Nephron progenitor cell (in vitro differentiated cells): ENCODE measurements at regions not wholly inside any gene's neighbourhood (a gene's known extent, or its start where the extent isn't known, plus 50 kb on each side); places are given as distances from the start of the nearest gene placed in this dataset.
"Not testable (repeated sequence)": the region's sequence is repeated elsewhere in the genome, so short reads cannot be mapped to it uniquely, and the experiment has no call there.

Experiments used
- DNase-seq: peaks from one replicate; pipeline ENCODE4 v3.0.0; 2021
- H3K27ac Mint-ChIP-seq: 2 replicates; pipeline ENCODE4 v1.8.0; 2021; ENCODE audit warnings: mild to moderate bottlenecking, moderate library complexity, mixed read lengths
- H3K27me3 Mint-ChIP-seq: 2 replicates; pipeline ENCODE4 v1.8.0; 2021; ENCODE audit warnings: mild to moderate bottlenecking, low read depth, mixed read lengths; ENCODE audit not compliant: poor library complexity
- H3K36me3 Mint-ChIP-seq: 2 replicates; pipeline ENCODE4 v1.8.0; 2021; ENCODE audit warnings: low read depth, mixed read lengths
- H3K4me1 Mint-ChIP-seq: 2 replicates; pipeline ENCODE4 v1.8.0; 2021; ENCODE audit warnings: mixed read lengths
- H3K4me3 Mint-ChIP-seq: 2 replicates; pipeline ENCODE4 v1.8.0; 2021; ENCODE audit warnings: mild to moderate bottlenecking, moderate library complexity, mixed read lengths
- H3K9me3 Mint-ChIP-seq: 2 replicates; pipeline ENCODE4 v1.8.0; 2021; ENCODE audit warnings: mild to moderate bottlenecking, moderate library complexity, mixed read lengths
- TF ChIP-seq, protein P1 (sequence below): fragments of 200-600 bp; sonication (generic); IDR thresholded peaks from 2 replicates; pipeline ENCODE4 v1.5.0; 2021; ENCODE audit warnings: antibody characterized with exemption

- H3K36me3 Mint-ChIP-seq, result no peaks in the 10 kb centered on the region
- H3K4me3 Mint-ChIP-seq, result no peak overlapping the region
- H3K27me3 Mint-ChIP-seq, result no peaks in the 10 kb centered on the region
- no peak overlapping the region for H3K27ac Mint-ChIP-seq
- TF ChIP-seq, protein P1, sequence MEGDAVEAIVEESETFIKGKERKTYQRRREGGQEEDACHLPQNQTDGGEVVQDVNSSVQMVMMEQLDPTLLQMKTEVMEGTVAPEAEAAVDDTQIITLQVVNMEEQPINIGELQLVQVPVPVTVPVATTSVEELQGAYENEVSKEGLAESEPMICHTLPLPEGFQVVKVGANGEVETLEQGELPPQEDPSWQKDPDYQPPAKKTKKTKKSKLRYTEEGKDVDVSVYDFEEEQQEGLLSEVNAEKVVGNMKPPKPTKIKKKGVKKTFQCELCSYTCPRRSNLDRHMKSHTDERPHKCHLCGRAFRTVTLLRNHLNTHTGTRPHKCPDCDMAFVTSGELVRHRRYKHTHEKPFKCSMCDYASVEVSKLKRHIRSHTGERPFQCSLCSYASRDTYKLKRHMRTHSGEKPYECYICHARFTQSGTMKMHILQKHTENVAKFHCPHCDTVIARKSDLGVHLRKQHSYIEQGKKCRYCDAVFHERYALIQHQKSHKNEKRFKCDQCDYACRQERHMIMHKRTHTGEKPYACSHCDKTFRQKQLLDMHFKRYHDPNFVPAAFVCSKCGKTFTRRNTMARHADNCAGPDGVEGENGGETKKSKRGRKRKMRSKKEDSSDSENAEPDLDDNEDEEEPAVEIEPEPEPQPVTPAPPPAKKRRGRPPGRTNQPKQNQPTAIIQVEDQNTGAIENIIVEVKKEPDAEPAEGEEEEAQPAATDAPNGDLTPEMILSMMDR, result no peak
- peaks cover 6% of the 10 kb centered on the region for H3K4me1 Mint-ChIP-seq
- no peaks in the 10 kb centered on the region for H3K9me3 Mint-ChIP-seq
- no peak for DNase-seq
Measured at GRCh38 chr6:80523010-80523409, 416.5 kb downstream of the BCKDHB start.

DNA sequence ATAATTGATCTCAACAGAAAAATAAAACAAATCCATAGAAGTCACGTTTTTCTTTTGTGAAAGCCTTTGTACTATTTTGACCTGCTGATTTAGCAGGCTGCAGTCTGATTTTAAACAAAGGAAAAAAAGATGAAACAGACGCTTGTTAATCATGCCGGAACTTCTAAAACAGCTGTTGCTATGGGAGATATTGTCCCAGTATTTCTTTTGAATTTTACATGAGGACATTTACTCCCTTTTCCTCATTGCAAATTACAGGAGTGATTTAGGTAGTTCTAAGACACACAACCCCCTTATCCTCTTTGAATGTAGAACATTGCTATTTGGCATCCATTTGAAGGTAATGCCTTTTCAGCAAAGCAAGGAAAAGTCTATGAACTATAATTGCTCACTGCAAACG, 416.1 kb downstream of the BCKDHB start:
- H3K4me3 Mint-ChIP-seq, result no peak overlapping the region
- H3K36me3 Mint-ChIP-seq, result no peaks in the 10 kb centered on the region
- H3K27me3 Mint-ChIP-seq, result no peaks in the 10 kb centered on the region
- no peak for DNase-seq
- peaks cover 2% of the 10 kb centered on the region for H3K4me1 Mint-ChIP-seq
- TF ChIP-seq, protein P1, result no peak
- H3K27ac Mint-ChIP-seq, result no peak overlapping the region
- H3K9me3 Mint-ChIP-seq, result no peaks in the 10 kb centered on the region

DNA sequence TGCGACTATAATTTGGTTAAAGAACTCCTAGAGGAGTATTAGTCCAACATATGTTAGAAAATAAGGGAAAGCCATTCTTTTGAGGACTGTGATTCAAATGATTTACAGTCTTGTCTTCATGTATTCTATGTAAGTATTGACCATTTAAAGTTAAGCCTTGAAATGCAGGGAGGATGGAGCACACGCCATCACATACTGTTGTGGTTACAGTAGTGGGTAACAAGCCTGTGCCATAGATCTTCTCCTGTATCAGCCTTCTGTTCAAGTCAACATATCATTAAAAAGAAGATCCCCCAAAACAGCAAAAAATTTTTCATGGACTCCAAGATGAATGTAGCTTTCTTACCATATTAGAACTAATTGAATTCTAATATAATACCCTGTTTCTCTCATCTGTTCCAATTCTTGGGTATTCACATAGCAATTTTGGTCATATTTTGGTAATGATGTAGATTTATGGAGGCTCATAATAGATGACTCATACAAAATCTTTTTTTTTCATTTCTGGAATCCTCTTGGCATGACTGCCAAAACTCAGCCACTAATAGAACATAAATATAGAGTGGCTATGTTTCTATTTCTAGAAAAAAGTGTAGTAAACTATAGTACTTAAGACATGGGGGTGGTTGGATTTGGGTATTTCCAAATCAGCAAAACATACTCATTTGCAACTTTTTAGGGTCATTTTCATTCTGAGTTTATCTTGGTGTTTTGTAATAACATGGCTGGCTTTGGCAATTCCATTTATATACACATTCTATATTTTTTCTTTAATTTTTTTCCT, 413.5 kb downstream of the BCKDHB start:
- Mint-ChIP-seq H3K4me3 (no peak overlapping the region), H3K27me3 (peaks cover 3% of the 10 kb centered on the region), H3K27ac (no peak overlapping the region), H3K4me1 (no peaks in the 10 kb centered on the region), H3K9me3 (no peaks in the 10 kb centered on the region), H3K36me3 (no peaks in the 10 kb centered on the region)
- TF ChIP-seq, protein P1, result no peak
- no peak for DNase-seq

GRCh38 chr6:80517525-80517924, 411.1 kb downstream of the BCKDHB start:
- H3K4me3 Mint-ChIP-seq, result no peak overlapping the region
- peaks cover 10% of the 10 kb centered on the region for H3K9me3 Mint-ChIP-seq
- H3K27me3 Mint-ChIP-seq, result peaks cover 8% of the 10 kb centered on the region
- TF ChIP-seq, protein P1, result no peak
- DNase-seq, result no peak
- no peak overlapping the region for H3K27ac Mint-ChIP-seq
- H3K4me1 Mint-ChIP-seq, result no peaks in the 10 kb centered on the region
- H3K36me3 Mint-ChIP-seq, result no peaks in the 10 kb centered on the region

DNA sequence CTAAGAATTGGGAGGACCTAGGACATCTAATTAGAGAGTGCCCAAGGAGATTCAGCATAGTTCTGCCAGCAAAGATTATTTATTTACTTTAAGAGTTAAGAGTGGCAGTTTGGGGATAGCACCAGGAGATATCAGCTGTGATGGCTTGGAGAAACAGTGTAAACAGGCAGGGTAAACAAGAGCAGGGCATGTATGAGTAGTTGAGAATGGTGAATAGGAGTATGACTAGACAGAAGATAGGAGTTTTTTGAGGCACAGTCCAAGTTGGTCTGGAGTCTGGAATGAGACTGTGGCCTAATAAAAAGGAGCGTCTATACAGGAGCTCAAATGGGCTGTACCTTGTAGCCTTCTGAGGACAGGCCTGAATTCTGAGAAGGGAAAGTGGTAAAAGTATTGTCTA, 404.1 kb downstream of the BCKDHB start:
- H3K4me1 Mint-ChIP-seq, DNase-seq, H3K9me3 Mint-ChIP-seq, H3K27ac Mint-ChIP-seq, H3K27me3 Mint-ChIP-seq, H3K36me3 Mint-ChIP-seq, H3K4me3 Mint-ChIP-seq: not testable (repeated sequence)

GRCh38 chr6:80508885-80509630, 402.6 kb downstream of the BCKDHB start:
- peaks cover 2% of the 10 kb centered on the region for H3K9me3 Mint-ChIP-seq
- H3K27me3 Mint-ChIP-seq, result no peaks in the 10 kb centered on the region
- no peaks in the 10 kb centered on the region for H3K4me1 Mint-ChIP-seq
- TF ChIP-seq, protein P1, result no peak
- DNase-seq, result no peak
- no peak overlapping the region for H3K4me3 Mint-ChIP-seq
- no peak overlapping the region for H3K27ac Mint-ChIP-seq
- no peaks in the 10 kb centered on the region for H3K36me3 Mint-ChIP-seq
